Heart left ventricle (tissue), 16 donors: ENCODE measurements at regions not wholly inside any gene's neighbourhood (a gene's known extent, or its start where the extent isn't known, plus 50 kb on each side); places are given as distances from the start of the nearest gene placed in this dataset.
A peak's percentile ranks its signal among the peaks of the same experiment; 100 is the strongest.

ENCODE experiments used
- ATAC-seq, 4 donors: fragments of 200-7000 bp; cut with Tn5 transposase; one replicate each; pipeline ENCODE4 v1.9.1; 2020 to 2022; ENCODE audit warnings: moderate library complexity in 4 of 4, mild to moderate bottlenecking in 3 of 4, moderate number of reproducible peaks in 1 of 4
- DNase-seq, 5 donors: peaks; one replicate each; pipeline ENCODE4 v3.0.0-alpha.2; 2020
- H3K27ac ChIP-seq, 12 donors: fragments of 200-600 bp; sonication (generic) in 4 of 12; one replicate each; pipeline versions ENCODE4 v1.5.0 to v1.8.0; 2016 to 2022; ENCODE audit warnings: mild to moderate bottlenecking in 2 of 12
- H3K27me3 ChIP-seq, 9 donors: fragments of 200-600 bp; sonication (generic) in 2 of 9; one replicate each; pipeline versions ENCODE4 v1.5.1 to v1.8.0; 2016 to 2022; ENCODE audit warnings: mild to moderate bottlenecking in 3 of 9
- H3K36me3 ChIP-seq, 9 donors: fragments of 200-600 bp; sonication (generic) in 2 of 9; one replicate each; pipeline versions ENCODE4 v1.5.0 to v1.8.0; 2018 to 2022; ENCODE audit warnings: mild to moderate bottlenecking in 2 of 9
- H3K4me1 ChIP-seq, 12 donors: fragments of 200-600 bp; sonication (generic) in 4 of 12; one replicate each; pipeline versions ENCODE4 v1.5.0 to v1.8.0; 2016 to 2022; ENCODE audit warnings: mild to moderate bottlenecking in 3 of 12
- H3K4me3 ChIP-seq, 12 donors: fragments of 200-600 bp; sonication (generic) in 4 of 12; one replicate each; pipeline versions ENCODE4 v1.5.0 to v1.8.0; 2017 to 2022; ENCODE audit warnings: mild to moderate bottlenecking in 9 of 12, moderate library complexity in 4 of 12
- H3K9me3 ChIP-seq, 12 donors: fragments of 200-600 bp; sonication (generic) in 4 of 12; one replicate each; pipeline versions ENCODE4 v1.5.0 to v1.8.0; 2016 to 2022; ENCODE audit warnings: mild to moderate bottlenecking in 1 of 12
- POLR2A ChIP-seq, 2 donors: fragments of 450-650 bp; IDR thresholded peaks; one replicate each; pipeline ENCODE4 v1.6.1; 2017; ENCODE audit warnings: antibody characterized with exemption in 2 of 2, mild to moderate bottlenecking in 2 of 2, moderate library complexity in 2 of 2
- WGBS, 4 donors: extraction: QIAGEN DNeasy Blood & Tissue Kit in 2 of 4; methylation state at CpG; one replicate each; pipeline versions ENCODE4 v1.1.5 to v1.1.7; 2013 to 2018; 5-methylcytosine and 5-hydroxymethylcytosine counted together
- intact Hi-C, 10 donors: fragments of 100-400 bp; cut with DNase I; formaldehyde crosslinking; loops; one replicate each; pipeline versions ENCODE4 v1.11.1 to v1.14.2; 2022
- TF ChIP-seq, protein P1 (sequence below), 12 donors: fragments of 200-600 bp; sonication (generic) in 4 of 12; IDR thresholded peaks; one replicate each; pipeline versions ENCODE4 v1.5.0 to v1.8.0; 2018 to 2022; ENCODE audit warnings: antibody characterized with exemption in 12 of 12, mild to moderate bottlenecking in 5 of 12
- donor health status: ischemic (EF 13 %, LVEDD 7.1; RV severe dilation, severe dysfunction).
- donor health status: healthy with polysubstance abuse.
- donor health status: DM: no; HTN: yes; CAD: no.
- donor health status: DM: no; HTN: no; CAD: no.
- donor health status: ischemic (EF 25% LVEDD 6.9; RV normal size, moderate dysfunction).
- donor health status: ischemic (EF 25% LVEDD 5.7; RV mildly dilated, moderate dysfunction).
- donor health status: healthy.
- donor health status: DM: yes; HTN: yes; CAD: no.
- donor health status: ischemic (EF 35%, LVEDD 5.7; RV mildly dilated, moderate dysfunction).
- donor health status: nonischemic (EF 11% LVEDD 7.7; RV severe dilation, severe dysfunction).
- donor health status: DM: yes; HTN: yes; CAD: no.
- donor health status: PGD.
- donor health status: ischemic (EF 29% LVEDD 5.4; RV normal size, mild dysfunction).
- donor health status: nonischemic (EF 23%, LVEDD 6.1; RV moderate dilation, normal function).

DNA sequence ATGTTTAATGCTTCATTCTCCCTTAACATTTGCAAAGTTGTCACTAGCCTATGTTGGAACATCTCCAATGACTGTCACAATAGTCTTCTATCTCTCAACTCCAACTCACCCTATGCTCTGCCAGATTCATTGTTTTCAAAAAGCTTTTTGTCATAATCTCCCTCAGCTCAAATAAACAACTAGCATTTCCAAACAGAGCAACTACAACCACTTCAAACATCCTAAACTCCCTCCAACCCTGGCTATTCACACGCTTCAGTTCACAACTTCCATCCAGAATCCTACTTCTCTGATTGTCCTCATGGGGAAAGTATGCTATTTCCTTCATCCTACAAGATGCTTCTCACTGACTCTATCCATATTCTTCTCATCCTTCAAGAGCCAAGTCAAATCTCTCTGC lies 139.2 kb upstream of the VRK2 start:
- WGBS, 4 donors, result 62 to 85% (median 68%) methylated on average over 1 of the region's 1 CpG
- intact Hi-C loops, result loop anchor here (2.0 to 10.0 kb wide), 6 partner anchors 337 to 547 kb away; partner anchors contain the start of gene FANCL (in 1 of the 10)
- peaks cover 0 to 20% (median 0%) of the 10 kb centered on the region in 12 donors for H3K4me1 ChIP-seq
- no peaks in the 10 kb centered on the region for H3K27me3 ChIP-seq
- DNase-seq, result no peak
- TF ChIP-seq, protein P1, sequence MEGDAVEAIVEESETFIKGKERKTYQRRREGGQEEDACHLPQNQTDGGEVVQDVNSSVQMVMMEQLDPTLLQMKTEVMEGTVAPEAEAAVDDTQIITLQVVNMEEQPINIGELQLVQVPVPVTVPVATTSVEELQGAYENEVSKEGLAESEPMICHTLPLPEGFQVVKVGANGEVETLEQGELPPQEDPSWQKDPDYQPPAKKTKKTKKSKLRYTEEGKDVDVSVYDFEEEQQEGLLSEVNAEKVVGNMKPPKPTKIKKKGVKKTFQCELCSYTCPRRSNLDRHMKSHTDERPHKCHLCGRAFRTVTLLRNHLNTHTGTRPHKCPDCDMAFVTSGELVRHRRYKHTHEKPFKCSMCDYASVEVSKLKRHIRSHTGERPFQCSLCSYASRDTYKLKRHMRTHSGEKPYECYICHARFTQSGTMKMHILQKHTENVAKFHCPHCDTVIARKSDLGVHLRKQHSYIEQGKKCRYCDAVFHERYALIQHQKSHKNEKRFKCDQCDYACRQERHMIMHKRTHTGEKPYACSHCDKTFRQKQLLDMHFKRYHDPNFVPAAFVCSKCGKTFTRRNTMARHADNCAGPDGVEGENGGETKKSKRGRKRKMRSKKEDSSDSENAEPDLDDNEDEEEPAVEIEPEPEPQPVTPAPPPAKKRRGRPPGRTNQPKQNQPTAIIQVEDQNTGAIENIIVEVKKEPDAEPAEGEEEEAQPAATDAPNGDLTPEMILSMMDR (IDR thresholded peaks at IDR 0.05), result no peak
- TF ChIP-seq POLR2A (IDR thresholded peaks at IDR 0.05), result no peak
- H3K27ac ChIP-seq, result peak overlapping the region in 1 of 12 donors; percentile 40
- H3K9me3 ChIP-seq, result no peaks in the 10 kb centered on the region
- no peak overlapping the region for H3K4me3 ChIP-seq
- no peaks in the 10 kb centered on the region for H3K36me3 ChIP-seq
- no peak for ATAC-seq

DNA sequence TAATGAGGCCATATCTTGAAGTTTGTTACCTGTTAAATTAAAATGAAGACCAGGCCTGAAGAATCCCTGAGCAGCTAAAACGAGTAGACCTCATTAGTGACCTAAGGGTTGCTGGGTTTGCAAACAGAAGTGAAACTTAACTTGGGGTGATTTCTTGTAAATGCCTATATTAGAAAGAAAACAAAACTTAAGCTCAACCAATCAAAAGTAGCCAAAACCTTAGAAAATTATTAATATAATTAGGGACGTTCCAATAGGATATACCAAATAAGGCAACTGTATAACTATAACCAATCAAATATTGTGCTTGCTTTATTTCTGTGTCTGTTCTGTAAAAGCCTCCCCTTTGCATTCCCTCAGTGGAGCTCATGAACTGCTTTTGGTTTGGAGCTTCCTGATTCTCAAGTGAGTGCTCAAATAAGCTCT lies 137.9 kb upstream of the VRK2 start:
- no peak for ATAC-seq
- intact Hi-C loops, result loop anchor here in 8 of 10 donors (5.0 to 10.0 kb wide), 5 partner anchors 336 to 546 kb away; partner anchors contain the start of gene FANCL (in 1 of the 8)

DNA sequence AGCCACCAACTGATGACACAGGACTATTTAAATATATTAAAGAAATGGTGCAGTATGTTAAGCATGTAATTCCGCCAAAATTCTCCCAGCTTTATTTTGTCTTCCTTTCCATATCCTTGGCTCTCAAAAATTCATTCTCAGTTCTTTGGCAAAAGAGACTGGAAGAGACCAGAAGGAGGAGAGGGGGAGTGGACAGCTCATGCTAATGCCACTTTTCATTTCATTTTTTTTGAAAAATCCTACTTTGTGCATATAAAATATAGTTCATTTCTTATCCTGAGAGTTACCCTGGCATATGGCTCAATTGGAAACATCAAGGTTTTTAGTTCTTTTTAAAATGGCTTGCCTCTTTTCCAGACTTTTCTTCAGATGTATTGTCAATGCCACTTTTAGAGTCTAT lies 128.5 kb upstream of the VRK2 start:
- TF ChIP-seq, protein P1 (IDR thresholded peaks at IDR 0.05), result no peak
- no peak for TF ChIP-seq POLR2A (IDR thresholded peaks at IDR 0.05)
- ATAC-seq (no peak), DNase-seq (no peak)
- H3K4me1 ChIP-seq, result no peaks in the 10 kb centered on the region
- no peaks in the 10 kb centered on the region for H3K27me3 ChIP-seq
- 85 to 94% (median 88%) methylated on average over 1 of the region's 1 CpG for WGBS, 4 donors
- intact Hi-C loops, result loop anchor here in 1 of 10 donors (10.0 kb wide), 1 partner anchor 297 kb away; no protein-coding TSS in a partner anchor
- H3K27ac ChIP-seq, result no peak overlapping the region
- no peak overlapping the region for H3K4me3 ChIP-seq
- no peaks in the 10 kb centered on the region for H3K9me3 ChIP-seq
- H3K36me3 ChIP-seq, result no peaks in the 10 kb centered on the region

More for the DNA sequence above, 137.9 kb upstream of the VRK2 start:
- TF ChIP-seq, protein P1 (IDR thresholded peaks at IDR 0.05), result no peak
- no peak for TF ChIP-seq POLR2A (IDR thresholded peaks at IDR 0.05)
- Histone ChIP-seq H3K36me3 (no peaks in the 10 kb centered on the region), H3K27ac (peak overlapping the region in 1 of 12 donors; percentile 48), H3K4me3 (no peak overlapping the region), H3K4me1 (peaks cover 0 to 20% (median 0%) of the 10 kb centered on the region in 12 donors), H3K27me3 (no peaks in the 10 kb centered on the region), H3K9me3 (no peaks in the 10 kb centered on the region)
- 56 to 70% (median 62%) methylated on average over 2 of the region's 2 CpGs for WGBS, 4 donors
- no peak for DNase-seq

DNA sequence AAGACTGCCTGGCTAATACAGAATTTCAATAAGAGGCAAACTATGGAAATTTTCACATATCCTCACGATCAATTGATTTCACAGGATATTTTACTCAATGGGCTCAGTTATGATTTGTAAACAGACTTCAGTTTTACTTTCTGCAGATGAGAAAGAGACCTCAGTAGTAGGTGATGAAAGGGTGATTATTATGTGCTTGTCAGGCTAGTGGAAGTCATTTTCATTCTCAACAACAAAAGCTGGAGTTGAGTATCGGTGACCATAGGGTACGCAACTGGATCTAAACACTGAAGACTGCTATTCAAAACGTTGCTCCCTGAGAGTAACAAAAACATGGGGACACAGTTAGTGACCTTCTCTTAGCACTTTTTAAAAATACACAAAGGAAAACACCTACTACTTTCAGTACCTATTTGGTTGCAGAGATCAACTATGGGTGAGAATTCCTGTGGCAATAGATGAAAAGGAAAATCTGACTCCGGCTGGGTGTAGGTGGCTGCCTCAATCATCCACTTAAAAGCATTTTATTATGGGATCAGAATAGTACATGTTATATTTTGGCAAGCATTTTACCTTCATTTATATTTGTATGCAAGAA lies 126.2 kb upstream of the VRK2 start:
- H3K27me3 ChIP-seq, result no peaks in the 10 kb centered on the region
- 79 to 83% (median 83%) methylated on average over 5 of the region's 5 CpGs for WGBS, 4 donors
- no peaks in the 10 kb centered on the region for H3K36me3 ChIP-seq
- H3K4me3 ChIP-seq, result no peak overlapping the region
- H3K9me3 ChIP-seq, result peaks cover 0 to 4% (median 0%) of the 10 kb centered on the region in 12 donors
- no peak for DNase-seq
- H3K27ac ChIP-seq, result no peak overlapping the region
- intact Hi-C loops, result no loop called here
- TF ChIP-seq POLR2A (IDR thresholded peaks at IDR 0.05), result no peak
- TF ChIP-seq, protein P1 (IDR thresholded peaks at IDR 0.05), result no peak
- H3K4me1 ChIP-seq, result no peaks in the 10 kb centered on the region
- ATAC-seq, result no peak
